HG03196 (cell line): ENCODE measurements at regions not wholly inside any gene's neighbourhood (a gene's known extent, or its start where the extent isn't known, plus 50 kb on each side); places are given as distances from the start of the nearest gene placed in this dataset.

ENCODE experiments used
- ATAC-seq: cut with Tn5 transposase; IDR thresholded peaks from one replicate; pipeline ENCODE4 v1.9.1; 2021; ENCODE audit not compliant: unreplicated experiment

- no peak for ATAC-seq
These were observed 401.6 kb downstream of the NPIPA7 start for GRCh38 chr16:16780588-16780987.

- ATAC-seq = no peak
These were observed 403.2 kb downstream of the NPIPA7 start for GRCh38 chr16:16782153-16782552.

- ATAC-seq = no peak
These were observed 409.1 kb downstream of the NPIPA7 start for GRCh38 chr16:16788004-16788403.

DNA sequence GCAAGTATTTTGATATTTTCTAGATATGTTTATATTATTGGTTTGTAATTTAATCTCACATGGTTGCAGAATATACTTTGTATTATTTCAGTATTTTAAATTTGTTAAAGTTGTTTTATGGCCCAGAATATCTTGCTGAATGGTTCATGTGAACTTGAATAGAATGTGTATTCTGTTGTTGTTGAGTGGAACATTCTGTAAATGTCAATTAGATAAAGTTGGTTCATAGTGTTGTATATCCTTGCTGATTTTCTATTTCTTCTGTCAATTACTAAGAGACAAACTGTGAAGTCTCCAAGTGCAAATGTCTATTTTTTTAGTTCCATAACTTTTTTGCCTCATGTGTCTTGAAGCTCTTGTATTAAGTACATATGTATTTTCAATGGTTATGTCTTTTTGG is 411.7 kb downstream of the NPIPA7 start:
- no peak for ATAC-seq

GRCh38 chr16:16791051-16791450 is 412.1 kb downstream of the NPIPA7 start:
- ATAC-seq = no peak

GRCh38 chr16:16797239-16797638 is 418.3 kb downstream of the NPIPA7 start:
- ATAC-seq = no peak

- ATAC-seq = no peak
These were observed 419.6 kb downstream of the NPIPA7 start for GRCh38 chr16:16798504-16798903.

DNA sequence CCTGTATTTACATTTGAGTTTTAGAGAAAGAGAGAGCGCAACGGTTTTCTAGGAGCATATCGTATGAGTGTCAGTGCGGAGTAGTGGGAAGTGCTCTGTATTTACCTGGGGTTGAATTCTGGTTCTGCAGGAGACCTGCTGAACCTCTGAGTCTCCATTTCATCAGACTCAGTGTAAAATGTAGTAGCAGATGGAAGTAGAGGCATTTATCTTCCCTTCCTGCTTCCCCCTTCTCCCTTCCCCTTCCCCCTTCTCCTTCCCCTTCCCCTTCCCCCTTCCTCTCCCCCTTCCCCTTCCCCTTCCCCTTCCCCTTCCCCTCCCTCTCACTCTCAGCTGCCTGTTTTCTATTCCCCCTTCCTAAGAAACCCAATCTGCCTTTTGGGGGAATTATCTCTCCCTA is 426.9 kb downstream of the NPIPA7 start:
- no peak for ATAC-seq

DNA sequence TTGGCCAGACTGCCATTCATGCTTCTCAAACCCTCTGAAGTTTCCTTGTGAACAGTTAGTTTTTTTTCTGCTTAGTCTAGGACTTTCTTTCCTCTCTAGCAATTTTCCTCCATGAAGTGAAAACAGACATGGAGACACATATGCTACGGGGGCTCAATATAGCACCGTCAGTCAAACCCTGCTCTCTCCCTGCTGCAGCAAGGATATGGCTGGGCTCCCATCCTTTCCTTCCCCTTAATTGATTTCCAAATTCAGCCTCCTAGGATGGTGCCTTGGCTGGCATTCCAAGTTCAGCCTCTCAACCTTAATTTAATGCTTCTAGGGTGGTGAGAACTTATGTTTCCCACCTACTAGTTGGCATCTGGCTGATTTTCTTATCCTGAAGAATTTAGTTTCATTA is 436.7 kb downstream of the NPIPA7 start:
- ATAC-seq = no peak

DNA sequence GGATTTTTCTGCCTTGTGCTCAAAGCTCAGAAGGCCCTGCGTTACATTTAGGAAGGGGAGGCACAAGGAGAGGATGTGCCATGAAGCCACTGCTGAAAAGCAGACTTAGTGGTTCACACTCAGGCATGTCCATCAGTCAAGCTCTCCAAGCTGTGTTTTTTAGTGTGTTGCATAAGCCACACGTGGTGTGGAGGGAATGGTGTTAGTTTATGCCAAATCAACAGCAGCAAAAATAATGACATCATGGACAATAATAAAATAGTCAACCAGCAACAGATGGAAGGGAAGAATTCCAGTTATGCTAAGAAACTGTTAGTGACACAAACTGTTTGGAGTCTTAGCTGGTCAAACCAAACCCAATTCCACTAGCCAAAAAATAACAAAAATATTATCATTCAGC is 438.3 kb downstream of the NPIPA7 start:
- ATAC-seq = no peak

DNA sequence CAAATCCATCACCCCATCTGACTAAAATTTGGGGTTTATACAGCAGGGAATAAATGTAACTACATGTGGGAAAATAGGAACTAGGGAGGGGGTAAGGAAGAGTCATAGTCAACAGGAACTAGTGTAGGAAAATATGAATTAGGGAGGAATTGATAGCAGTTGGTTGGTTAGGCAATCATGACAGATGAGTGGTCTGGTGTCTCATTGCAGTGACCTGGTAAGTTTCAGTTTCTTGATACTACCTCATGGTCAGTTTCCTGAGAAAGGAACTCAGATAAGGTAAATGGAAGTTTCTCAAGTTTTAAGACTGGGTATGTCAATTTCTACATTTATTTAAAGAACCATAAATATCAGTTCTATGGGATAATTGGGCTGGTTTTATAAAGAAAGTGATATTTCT is 442.3 kb downstream of the NPIPA7 start:
- no peak for ATAC-seq

GRCh38 chr16:16828913-16829398 is 450.0 kb downstream of the NPIPA7 start:
- ATAC-seq = no peak

- no peak for ATAC-seq
These were observed 451.5 kb downstream of the NPIPA7 start for GRCh38 chr16:16830401-16830800.

DNA sequence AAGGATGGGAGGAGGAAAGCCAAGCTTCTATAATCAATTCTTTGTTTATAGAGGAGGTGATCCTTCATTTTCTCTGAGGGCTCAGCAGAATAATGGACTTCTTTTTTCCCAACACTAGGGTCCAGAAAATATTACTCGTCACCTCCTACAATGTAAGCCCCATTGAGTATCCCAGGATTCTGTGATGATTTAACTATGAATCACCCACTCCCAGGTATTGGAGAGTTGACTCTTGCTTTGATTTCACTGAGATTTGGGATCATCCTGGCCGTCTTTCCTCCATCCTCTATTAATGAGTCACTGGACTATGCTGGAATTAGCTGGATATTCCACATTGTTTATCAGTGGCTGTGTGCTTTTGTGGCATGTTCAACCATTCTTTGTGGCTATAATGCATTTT is 452.0 kb downstream of the NPIPA7 start:
- no peak for ATAC-seq

DNA sequence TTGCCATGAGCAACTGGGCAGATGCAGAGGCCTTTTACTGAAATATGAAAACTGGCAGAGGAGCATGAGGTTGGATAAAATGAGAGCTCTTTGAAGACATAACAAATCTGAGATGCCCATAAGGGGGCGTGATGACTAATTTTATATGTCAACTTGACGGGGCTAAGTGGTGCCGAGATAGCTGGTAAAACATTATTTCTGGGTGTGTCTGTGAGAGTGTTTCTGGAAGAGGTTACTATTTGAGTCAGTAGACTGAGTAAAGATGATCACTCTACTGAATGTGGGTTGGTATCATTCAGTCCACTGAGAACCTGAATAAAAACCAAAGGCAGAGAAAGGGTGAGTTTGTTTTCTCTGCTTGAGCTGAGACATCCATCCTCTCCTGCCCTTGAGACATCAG is 454.2 kb downstream of the NPIPA7 start:
- ATAC-seq = no peak

DNA sequence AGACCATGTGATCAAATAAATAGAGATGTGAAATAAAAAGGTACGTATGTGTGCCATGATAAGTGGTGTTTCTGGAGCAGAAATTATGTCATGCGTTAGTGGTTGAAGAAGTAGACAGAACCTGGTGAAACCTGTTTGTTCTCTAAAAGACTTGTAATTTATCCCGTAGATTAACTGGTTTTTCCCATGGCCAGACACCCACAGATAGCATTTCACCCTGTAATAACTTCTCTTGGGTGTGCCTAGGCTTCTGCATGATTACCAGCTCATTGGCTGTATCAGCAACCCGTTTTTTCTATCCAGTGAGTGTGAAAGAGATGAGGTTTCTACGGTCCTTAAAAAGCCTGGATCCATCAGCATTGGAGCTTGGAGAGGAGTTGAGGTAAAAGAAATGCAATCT is 471.3 kb downstream of the NPIPA7 start:
- ATAC-seq = no peak

DNA sequence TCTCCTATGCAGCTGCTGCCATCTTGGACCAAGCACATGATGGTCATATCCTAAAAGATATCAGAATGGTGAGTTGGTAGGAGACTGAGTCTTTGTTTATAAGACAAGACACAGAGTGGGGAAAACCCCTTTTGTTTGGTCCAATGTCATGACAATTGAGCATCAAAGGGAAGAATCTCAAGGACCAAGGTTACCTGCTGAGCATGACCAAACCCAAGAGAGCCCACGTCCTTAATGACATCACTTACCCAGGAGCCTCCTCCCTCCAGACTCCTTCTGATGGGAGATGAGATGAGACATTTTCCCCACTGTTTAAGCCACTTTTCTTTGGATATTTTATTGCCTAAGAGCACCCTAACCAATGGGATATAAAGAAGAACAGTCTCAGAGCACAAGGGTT is 478.1 kb downstream of the NPIPA7 start:
- no peak for ATAC-seq

DNA sequence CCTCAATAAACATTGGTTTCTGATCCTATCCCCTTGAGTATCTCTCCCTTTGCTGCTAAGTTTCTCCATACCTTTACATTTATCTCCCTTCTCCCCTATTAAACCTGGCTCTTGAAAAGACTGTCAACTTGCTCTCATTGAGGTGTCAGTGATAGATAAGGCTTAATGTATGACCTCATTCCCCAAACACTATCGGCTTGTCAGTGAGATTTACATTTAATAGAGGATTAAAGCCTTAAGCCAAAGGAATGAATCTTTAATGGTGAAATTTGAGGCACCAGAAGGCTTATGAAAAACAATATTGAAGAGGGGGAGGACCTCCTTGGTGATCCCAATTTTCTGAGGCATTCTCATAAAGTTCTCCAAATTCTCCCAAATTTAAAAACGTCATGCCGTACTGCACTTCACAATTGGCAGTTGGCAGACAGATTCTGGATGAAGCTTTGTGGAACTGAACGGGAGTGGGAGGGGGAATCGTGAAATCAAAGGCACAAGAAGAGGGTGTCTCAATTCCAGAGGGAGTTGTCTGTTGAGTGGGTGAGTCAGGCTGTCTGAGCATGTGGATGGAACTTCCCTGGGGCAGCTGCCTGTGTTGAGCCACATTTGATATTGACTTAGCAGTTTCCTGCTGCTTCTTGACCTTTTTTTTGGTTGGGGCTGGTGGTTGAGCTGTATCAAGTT is 478.8 kb downstream of the NPIPA7 start:
- ATAC-seq = no peak

DNA sequence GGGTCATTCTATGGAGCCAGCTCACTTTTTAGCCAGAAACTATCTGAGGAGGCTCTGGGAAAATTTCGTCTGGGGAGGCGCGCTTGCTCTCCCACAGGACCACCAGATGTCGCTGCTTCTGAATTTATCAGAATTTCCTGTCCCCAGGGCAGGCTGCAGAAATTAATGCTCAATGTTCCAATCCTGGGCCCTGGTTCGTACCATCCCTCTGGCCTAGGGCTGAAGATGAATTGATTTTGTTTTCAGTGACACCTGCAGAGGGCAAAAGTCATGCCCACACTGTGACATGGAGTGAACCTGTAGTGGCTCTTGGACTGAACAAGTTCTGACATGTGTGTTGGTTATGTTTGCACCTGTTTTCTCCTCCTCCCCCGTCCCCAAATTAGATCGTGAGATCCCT is 482.6 kb downstream of the NPIPA7 start:
- no peak for ATAC-seq

GRCh38 chr16:16863672-16864071 is 484.7 kb downstream of the NPIPA7 start:
- no peak for ATAC-seq

- no peak for ATAC-seq
These were observed 485.6 kb downstream of the NPIPA7 start for GRCh38 chr16:16864536-16864935.

DNA sequence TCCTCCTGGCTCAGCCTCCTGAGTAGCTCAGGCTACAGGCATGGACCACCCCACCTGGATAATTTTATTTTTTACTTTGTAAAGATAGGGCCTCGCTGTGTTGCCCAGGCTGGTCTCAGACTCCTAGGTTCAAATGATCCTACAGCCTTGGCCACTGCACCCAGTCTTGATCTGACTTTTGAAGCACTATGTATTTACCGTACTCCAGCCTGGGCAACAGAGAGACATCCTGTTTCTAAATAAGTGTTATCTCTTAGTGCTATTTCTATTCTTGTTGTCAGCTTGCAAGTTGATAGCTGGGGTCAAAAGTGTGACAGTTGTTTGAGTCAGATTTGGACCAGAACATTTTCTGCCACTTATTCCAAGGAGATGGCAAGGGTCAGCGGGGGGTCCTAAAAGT is 486.4 kb downstream of the NPIPA7 start:
- no peak for ATAC-seq

DNA sequence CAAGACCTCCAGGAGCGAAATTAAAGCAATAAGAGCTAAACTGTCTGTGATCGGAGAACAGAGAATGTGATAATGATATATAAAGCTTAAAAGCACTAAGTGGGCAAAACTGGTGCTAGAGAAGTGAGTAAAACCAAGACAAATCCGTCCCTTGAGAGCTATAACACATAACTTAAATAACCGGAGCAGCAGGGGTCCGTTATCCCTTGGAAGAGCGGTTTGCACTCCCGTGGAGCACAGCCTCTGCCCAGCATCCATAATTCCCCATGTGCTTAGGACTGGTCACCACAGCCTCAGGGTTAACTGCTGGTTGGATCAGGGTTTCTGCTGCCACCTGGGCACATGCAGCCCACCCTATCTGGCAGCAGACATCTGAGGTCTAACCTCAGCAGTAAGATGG is 489.0 kb downstream of the NPIPA7 start:
- ATAC-seq = no peak
